ENCODE measurements at regions not wholly inside any gene's neighbourhood (a gene's known extent, or its start where the extent isn't known, plus 50 kb on each side); places are given as distances from the start of the nearest gene placed in this dataset.

DNA sequence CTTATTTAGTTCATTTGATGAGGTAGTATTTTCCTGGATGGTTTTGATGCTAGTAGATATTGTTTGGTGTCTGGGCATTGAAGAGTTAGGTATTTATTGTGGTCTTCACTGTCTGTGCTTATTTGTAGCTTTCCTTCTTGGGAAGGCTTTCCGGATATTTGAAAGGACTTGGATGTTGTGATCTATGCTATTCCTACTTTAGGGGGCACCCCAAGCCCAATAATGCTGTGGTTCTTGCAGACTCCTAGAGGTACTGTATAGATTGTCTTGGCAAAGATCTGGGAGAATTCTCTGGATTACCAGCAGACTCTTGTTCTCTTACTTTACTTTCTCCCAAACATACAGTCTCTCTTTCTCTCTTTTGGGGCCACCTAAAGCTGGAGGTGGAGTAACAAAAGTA is 315.7 kb downstream of the MAT2B start:
- Histone ChIP-seq H3K27ac (ENCODE audit: low read length in 2 of 2) (no peak overlapping the region), H3K9me3 (ENCODE audit: control extremely low read depth in 1 of 3, control insufficient read depth in 2 of 3, insufficient read depth in 1 of 3, low read length in 2 of 3) (peaks cover 2 to 12% (median 6%) of the 10 kb centered on the region in 3 donors), H3K79me2 (ENCODE audit: control insufficient read depth, insufficient read depth, low read length) (no peaks in the 10 kb centered on the region), H3K4me1 (ENCODE audit: control insufficient read depth in 2 of 2, insufficient read depth in 2 of 2, low read length in 2 of 2) (no peaks in the 10 kb centered on the region), H2AFZ (ENCODE audit: insufficient read depth, low read depth, low read length, poor library complexity, severe bottlenecking) (no peak overlapping the region), H3K4me2 (replicated peaks; ENCODE audit: low read depth, low read length, poor library complexity, severe bottlenecking) (no peak overlapping the region), H3K27me3 (replicated peaks in 1 of 4; ENCODE audit: control extremely low read depth in 1 of 4, control insufficient read depth in 3 of 4, insufficient read depth in 4 of 4, low read length in 3 of 4) (peaks cover 0 to 4% (median 0%) of the 10 kb centered on the region in 4 experiments), H4K20me1 (ENCODE audit: control insufficient read depth, insufficient read depth, low read length, poor library complexity, severe bottlenecking) (no peaks in the 10 kb centered on the region), H3K4me3 (ENCODE audit: control extremely low read depth in 1 of 5, extremely low read depth in 1 of 5, insufficient read depth in 1 of 5, low read depth in 2 of 5, low read length in 4 of 5) (no peak overlapping the region), H3K9ac (ENCODE audit: low read length) (no peak overlapping the region), H3K36me3 (replicated peaks in 1 of 2; ENCODE audit: control extremely low read depth in 1 of 2, control insufficient read depth in 1 of 2, extremely low read depth in 1 of 2, insufficient read depth in 2 of 2, low read length in 1 of 2) (no peaks in the 10 kb centered on the region)
- intact Hi-C loops (cut with micrococcal nuclease) = no loop called here
- TF ChIP-seq EZH2 (IDR thresholded peaks at IDR 0.05; ENCODE audit: borderline replicate concordance, insufficient read depth, low read depth, low read length, poor library complexity, severe bottlenecking) = no peak
- TF ChIP-seq, protein P1, sequence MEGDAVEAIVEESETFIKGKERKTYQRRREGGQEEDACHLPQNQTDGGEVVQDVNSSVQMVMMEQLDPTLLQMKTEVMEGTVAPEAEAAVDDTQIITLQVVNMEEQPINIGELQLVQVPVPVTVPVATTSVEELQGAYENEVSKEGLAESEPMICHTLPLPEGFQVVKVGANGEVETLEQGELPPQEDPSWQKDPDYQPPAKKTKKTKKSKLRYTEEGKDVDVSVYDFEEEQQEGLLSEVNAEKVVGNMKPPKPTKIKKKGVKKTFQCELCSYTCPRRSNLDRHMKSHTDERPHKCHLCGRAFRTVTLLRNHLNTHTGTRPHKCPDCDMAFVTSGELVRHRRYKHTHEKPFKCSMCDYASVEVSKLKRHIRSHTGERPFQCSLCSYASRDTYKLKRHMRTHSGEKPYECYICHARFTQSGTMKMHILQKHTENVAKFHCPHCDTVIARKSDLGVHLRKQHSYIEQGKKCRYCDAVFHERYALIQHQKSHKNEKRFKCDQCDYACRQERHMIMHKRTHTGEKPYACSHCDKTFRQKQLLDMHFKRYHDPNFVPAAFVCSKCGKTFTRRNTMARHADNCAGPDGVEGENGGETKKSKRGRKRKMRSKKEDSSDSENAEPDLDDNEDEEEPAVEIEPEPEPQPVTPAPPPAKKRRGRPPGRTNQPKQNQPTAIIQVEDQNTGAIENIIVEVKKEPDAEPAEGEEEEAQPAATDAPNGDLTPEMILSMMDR (IDR thresholded peaks at IDR 0.05) = no peak
- Mint-ChIP-seq H3K4me1 (no peaks in the 10 kb centered on the region), H3K27me3 (no peaks in the 10 kb centered on the region), H3K4me3 (no peak overlapping the region), H3K9me3 (ENCODE audit: insufficient read depth) (peaks cover 14% of the 10 kb centered on the region), H3K27ac (no peak overlapping the region)
- no peak for DNase-seq
- CTCF ChIA-PET = interaction anchor here (0.9 to 1.1 kb wide), 3 partner anchors 94 to 192 kb away, joined by 3 to 4 read pairs (median 3); no protein-coding TSS in a partner anchor
- 80% methylated on average over 1 of the region's 1 CpG for WGBS (ENCODE audit: insufficient coverage)
- ATAC-seq (ENCODE audit: low read depth) = no peak
- POLR2A ChIA-PET = no interaction called here

DNA sequence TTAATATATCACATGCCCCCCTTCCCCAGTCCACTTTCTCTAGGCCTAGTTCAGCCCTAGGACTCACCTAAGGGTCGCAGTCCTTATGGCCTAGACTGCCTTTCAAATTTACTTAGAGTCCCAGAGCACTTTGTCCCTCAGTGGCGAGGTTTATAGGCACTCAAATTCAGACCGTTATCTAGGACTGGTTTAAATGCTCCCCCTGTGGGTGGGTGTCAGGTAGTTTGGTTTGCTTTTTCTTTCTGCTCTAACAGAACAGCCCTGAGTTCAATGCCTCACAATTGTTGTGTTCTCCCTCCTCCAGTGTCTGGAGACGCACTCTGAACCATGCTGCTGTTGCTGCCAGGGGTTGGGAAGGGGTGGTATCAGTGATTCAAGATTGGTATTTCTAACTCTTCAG is 317.1 kb downstream of the MAT2B start:
- TF ChIP-seq, protein P1 (IDR thresholded peaks at IDR 0.05) = no peak
- no peak for TF ChIP-seq EZH2 (IDR thresholded peaks at IDR 0.05; ENCODE audit: borderline replicate concordance, insufficient read depth, low read depth, low read length, poor library complexity, severe bottlenecking)
- no peaks in the 10 kb centered on the region for H3K4me1 Mint-ChIP-seq

More for the DNA sequence above, 317.1 kb downstream of the MAT2B start:
- intact Hi-C loops (cut with micrococcal nuclease) = no loop called here
- Histone ChIP-seq H3K4me2 (replicated peaks; ENCODE audit: low read depth, low read length, poor library complexity, severe bottlenecking) (no peak overlapping the region), H3K27ac (ENCODE audit: low read length in 2 of 2) (no peak overlapping the region), H3K27me3 (replicated peaks in 1 of 4; ENCODE audit: control extremely low read depth in 1 of 4, control insufficient read depth in 3 of 4, insufficient read depth in 4 of 4, low read length in 3 of 4) (peaks cover 0 to 4% (median 0%) of the 10 kb centered on the region in 4 experiments), H3K36me3 (replicated peaks in 1 of 2; ENCODE audit: control extremely low read depth in 1 of 2, control insufficient read depth in 1 of 2, extremely low read depth in 1 of 2, insufficient read depth in 2 of 2, low read length in 1 of 2) (no peaks in the 10 kb centered on the region), H3K4me1 (ENCODE audit: control insufficient read depth in 2 of 2, insufficient read depth in 2 of 2, low read length in 2 of 2) (no peaks in the 10 kb centered on the region), H4K20me1 (ENCODE audit: control insufficient read depth, insufficient read depth, low read length, poor library complexity, severe bottlenecking) (no peaks in the 10 kb centered on the region), H2AFZ (ENCODE audit: insufficient read depth, low read depth, low read length, poor library complexity, severe bottlenecking) (no peak overlapping the region), H3K9ac (ENCODE audit: low read length) (no peak overlapping the region), H3K79me2 (ENCODE audit: control insufficient read depth, insufficient read depth, low read length) (no peaks in the 10 kb centered on the region), H3K4me3 (ENCODE audit: control extremely low read depth in 1 of 5, extremely low read depth in 1 of 5, insufficient read depth in 1 of 5, low read depth in 2 of 5, low read length in 4 of 5) (no peak overlapping the region), H3K9me3 (ENCODE audit: control extremely low read depth in 1 of 3, control insufficient read depth in 2 of 3, insufficient read depth in 1 of 3, low read length in 2 of 3) (peaks cover 2 to 12% (median 6%) of the 10 kb centered on the region in 3 donors)
- ATAC-seq (ENCODE audit: low read depth) (no peak), DNase-seq (no peak)
- 81% methylated on average over 2 of the region's 4 CpGs for WGBS (ENCODE audit: insufficient coverage)
- ChIA-PET CTCF (interaction anchor here (1.5 kb wide), 1 partner anchor 13 kb away, joined by 3 read pairs; no protein-coding TSS in a partner anchor), POLR2A (interaction anchor here (0.9 kb wide), 1 partner anchor 100 kb away, joined by 3 read pairs; no protein-coding TSS in a partner anchor)
- Mint-ChIP-seq H3K27ac (no peak overlapping the region), H3K27me3 (no peaks in the 10 kb centered on the region), H3K9me3 (ENCODE audit: insufficient read depth) (peaks cover 14% of the 10 kb centered on the region), H3K4me3 (no peak overlapping the region)
